ENCODE measurements at regions not wholly inside any gene's neighbourhood (a gene's known extent, or its start where the extent isn't known, plus 50 kb on each side); places are given as distances from the start of the nearest gene placed in this dataset.

DNA sequence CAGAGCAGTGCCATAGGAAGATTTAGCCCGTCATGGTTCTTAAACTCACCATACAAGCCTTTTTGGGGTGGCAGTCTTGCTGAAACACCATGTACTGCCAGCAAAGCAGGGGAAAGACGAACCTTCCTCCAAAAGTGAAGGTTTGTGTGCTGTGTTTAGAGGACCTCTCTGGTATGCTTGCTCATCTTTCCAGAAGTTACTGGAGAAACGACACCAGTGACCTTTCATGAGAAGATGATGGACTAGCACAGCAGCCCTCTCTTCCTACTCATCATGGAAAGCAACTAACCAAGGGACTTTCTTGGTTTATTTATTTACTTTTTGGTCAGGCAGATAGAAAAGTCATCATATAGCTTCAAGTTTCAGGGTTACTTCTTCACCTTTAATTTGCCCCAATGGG, 247.4 kb downstream of the PTEN start:
- no peak for DNase-seq

DNA sequence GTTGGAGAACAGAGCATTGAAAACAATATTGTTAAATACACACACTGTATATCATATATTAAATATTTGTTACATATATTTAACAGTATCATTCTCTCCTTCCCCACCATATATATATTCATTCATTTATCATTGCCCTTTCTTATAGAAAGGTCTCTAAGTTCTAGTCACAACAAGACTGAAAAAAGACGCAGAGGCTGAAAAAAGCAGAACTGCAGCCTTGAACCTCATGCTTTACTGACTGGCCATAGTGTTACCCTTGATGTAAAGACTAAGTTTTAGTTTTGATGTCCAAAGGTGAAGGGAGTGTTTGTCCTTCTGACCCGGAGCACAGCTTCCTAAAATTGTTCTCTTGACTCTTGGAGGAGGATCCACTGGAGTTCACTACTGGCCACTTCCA, 247.9 kb downstream of the PTEN start:
- no peak for DNase-seq

DNA sequence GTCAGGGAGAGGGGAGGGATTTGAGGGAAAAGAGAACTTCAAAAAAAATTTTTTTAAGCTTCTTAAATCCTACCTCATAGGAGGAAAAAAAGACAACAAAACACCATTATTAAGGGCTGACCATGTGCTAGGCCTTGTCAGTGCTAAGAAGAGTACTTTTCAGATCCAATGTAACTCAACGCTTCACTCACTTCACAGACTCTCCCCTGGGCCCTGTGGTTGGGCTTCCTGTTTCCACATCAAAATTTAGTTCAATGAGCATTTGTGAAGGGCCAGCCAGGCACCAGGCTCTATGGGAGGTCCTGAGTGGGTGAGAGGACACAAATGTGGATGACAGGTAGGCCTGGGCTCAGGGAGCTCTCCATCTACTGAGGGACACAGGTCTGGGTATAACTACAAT, 249.8 kb downstream of the PTEN start:
- no peak for DNase-seq

DNA sequence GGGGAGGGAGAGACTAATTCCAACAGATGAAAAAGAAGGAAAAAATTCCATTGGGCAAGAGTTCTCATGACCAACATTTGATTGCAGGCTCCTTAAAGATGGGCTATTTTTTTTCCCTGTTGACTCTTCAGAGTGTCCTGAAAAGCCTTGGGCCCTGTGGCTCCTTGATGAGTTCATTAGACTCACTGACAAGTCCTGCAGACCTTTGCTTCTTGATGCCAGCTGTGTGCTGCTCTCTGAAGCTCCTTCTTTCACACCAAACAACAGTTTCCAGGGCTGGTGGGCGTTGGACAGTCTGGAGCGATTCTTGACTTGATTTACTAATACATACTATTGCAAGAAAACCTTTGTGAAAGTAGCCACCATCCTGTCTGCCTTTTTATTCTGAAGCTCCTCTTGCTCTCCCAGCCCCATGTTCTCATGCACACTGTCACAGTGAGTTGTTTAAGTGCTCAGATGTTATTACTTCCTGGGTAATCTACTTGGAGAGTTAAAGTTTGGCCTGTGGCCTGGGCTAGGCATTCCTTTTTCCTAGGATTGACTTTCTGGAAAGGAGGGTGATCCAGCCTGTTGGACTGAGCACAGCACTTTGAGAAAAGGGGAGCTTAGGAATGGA, 250.3 kb downstream of the PTEN start:
- DNase-seq = no peak

DNA sequence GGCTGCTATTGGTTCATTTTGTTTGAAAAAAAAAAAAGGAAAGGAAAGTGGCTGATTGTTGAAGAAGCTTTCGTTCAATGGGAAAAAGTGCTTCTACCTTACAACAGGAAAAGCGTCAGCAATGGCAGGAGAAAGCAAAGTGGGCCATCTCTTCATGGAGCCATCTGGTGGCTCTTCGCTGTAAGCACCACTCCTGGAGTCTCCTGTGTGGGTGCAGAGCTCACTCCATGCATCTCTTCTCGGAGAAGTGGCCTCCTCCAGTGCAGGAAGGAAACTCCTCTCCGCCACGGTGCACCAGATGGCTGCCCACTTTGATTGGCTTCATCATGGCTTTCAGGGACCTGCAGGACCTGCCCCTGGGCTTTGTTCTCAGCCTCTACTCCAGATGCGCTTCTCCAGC, 250.9 kb downstream of the PTEN start:
- DNase-seq = no peak

DNA sequence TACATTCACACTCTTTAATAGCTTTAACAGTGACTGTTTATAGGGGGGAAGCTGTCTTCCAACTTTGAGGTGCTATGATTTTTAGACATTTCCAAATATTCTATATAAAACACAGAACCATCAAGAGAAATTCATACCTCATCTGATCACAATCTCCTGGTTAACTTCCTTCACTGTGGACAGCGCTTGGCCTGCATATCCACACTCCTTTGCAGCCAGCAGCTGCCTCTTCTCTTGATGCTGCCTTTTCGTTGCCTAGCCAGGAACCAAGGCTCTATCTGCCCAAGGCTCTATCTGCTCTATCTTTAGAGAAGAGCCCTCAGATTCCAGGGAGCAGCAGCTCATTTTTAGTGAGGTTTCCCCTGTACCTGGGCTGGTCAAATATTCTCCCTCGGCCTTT, 252.0 kb downstream of the PTEN start:
- no peak for DNase-seq

DNA sequence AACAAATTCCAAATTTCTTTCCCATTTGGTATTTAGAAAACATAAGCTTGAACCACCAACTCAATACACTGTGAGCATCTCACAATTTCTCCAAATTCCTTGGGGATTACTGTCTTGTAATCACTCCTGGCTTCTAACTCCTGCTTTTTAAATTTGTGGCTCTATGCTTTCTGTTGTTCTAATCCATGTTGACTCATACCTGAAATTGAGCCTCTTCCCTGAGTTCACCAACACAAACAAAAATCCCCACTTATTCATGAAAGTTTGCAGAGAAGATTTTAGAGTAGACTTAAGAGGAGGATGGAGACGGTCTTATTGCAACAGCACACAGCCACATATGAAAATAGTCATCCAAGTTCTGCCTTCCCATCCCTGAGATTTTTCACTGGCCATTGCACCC, 252.5 kb downstream of the PTEN start:
- no peak for DNase-seq

DNA sequence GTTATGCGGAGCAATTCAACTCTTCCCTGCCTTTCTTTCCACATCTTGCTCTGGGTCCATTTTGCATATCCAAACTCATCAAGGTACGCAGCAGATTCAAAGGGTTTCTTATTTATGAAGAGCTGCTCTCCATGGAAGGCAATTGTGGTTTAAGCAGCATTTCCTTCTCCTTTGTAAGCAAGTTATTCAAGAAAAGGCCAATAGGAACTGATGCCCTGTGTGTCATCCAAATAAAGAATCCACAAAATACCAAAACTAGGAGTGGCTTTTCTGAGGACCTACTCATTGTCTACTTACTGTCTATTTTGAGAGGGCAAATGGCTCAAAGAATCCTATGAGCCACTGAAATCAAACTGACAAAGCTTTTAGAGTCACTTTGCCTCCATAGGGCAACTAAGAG, 253.1 kb downstream of the PTEN start:
- DNase-seq = no peak

DNA sequence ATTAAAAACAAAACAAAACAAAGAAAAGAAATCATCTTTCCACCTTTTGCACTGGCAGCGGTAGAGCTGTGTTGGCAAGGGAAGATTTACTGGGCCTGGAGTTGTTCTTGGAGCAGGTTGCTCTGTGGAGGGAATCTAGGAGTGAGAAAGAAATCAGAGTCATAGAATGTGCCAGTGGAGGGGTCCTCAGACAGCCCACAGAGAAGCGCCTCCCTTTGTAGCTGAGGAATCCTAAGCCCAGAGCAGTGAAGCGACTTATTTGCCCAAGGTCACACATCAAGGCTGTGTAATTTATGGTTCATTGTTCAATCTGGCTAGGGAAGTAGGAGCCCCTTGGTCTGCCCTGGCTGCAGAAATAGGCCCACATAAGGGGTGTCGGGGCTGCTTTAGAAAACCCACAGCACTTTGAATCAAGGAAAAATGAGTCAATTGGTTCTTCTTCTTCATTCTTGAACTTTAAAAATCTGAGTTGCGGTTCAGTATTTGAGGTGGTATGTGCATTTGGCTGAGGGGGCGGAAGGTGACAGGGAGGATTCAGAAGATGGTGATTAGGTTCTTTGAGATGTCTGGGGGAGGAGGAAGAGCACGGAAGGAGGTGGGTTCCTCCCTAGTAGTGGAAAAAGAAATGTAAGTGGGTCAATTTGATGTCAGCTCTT, 253.7 kb downstream of the PTEN start:
- no peak for DNase-seq

DNA sequence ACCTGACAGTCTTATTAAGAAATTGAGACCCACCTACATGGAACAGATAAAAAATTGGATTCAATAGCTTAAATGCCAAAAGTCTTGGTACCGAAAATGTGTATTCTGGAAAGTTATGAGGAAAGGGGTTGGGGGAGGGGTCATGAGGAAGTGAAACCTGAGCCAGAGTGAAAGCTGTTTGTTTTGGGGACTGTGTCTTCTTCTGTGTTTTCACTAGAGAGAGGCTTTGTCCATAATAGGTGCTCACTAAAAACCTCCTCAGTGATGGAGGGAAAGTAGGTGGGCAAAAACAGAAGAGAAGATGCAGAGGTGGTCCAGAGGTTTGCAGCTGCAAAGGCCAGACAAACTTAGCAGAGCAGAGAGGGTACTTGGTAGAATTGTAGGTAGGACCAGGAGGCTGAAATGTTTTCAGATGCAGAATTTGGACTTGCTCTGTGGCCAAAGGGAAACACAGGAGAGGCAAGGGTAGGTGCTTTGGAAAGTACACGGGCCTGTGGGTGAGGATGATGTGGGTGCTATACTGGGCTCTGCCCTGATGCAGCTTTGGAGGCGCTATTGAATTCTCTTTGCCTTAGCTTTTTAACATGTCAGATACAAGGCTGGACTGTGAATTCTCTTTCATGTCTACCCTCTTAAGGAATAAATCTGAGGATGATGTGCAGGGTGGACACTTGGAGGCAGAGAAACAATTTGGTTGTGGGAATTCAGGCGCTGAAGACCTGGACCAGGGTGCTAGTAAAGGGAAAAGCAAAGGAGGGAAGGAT, 254.6 kb downstream of the PTEN start:
- DNase-seq = no peak

DNA sequence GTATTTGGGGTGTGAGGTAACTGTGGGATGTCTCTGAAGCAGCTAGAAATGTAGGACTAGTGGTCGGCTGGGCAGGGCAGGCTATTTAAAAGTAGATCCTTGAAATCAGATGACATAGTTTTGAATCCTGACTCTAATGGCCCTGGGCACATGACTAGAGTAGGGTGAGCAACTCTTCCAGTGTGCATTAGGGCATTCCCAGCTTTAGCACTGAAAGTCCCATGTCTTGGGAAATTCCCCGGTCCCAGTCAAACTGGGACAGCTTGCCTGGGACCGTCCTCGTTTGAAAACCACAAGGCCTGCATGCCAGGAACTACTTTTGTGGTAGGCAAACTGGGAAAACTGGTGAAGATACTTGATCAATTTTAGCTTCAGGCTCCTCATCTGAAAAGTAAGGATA, 255.3 kb downstream of the PTEN start:
- no peak for DNase-seq

DNA sequence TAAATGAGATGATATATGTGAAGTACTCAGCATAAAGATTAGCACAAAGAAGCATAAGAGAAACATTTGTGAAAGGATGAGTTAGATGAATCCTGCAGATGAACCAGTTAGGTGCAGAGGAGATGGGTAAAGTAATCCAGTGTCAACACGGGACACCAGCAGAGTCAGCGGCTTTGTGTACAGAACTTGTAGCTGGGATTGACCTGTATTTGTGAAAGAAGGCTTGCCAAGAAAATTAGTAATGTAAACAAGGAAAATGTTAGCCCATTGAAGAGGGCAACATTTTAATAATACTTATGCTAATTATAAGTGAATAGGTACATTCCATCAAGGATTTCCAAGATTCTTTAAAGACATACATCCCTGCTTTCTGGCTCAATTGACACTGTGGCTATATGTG, 255.7 kb downstream of the PTEN start:
- no peak for DNase-seq

DNA sequence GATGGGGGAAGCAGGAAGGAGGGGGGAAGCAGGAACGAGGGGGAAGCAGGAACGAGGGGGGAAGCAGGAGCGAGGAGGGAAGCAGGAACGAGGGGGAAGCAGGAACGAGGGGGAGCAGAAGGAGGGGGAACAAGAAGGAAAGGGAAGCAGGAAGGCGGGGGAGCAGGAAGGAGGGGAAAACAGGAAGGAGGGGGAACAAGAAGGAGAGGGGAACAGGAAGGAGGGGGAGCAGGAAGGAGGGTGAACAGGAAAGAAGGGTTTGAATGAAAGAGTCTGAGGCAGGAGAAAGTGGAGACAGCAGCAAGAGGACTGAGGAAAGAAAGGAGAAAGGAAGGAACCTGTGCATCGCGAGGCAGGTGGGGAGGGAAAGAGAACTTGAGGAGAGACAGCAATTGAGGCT, 256.6 kb downstream of the PTEN start:
- no peak for DNase-seq

DNA sequence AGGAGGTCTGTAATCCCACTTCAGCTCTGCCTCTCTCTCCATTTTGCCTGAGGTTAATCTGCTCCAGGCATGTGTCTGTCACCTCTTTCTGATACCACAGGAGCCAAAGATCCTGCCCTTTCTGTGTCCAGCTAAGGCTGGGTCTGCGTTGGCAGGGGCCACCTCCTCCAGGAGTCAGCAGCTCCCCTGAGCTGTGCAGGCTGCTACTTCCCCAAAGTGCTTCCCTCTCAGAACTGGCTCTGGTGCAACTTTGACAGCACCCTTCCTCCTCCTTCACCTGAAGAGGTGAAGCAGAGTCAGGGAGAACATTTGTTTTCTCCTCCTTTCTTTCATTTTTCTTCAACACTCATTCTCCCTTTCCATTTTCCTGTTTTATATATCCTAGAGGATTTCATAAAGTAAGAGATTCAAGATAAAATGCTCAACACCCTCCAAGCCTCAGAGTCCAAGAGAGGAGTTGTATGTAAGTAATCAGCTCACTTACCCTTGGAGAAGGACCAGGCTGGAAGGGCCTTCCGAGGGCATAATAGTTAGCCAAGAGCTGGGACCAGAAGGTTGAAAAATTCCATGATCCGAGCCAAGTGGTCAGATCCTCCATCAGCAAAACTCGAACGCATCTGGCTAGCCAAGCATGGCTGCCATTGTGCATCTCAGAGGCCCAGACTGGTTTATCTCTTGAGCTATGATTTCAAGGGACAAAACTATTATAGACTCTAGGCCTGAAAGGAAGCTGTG, 257.3 kb downstream of the PTEN start:
- no peak for DNase-seq

DNA sequence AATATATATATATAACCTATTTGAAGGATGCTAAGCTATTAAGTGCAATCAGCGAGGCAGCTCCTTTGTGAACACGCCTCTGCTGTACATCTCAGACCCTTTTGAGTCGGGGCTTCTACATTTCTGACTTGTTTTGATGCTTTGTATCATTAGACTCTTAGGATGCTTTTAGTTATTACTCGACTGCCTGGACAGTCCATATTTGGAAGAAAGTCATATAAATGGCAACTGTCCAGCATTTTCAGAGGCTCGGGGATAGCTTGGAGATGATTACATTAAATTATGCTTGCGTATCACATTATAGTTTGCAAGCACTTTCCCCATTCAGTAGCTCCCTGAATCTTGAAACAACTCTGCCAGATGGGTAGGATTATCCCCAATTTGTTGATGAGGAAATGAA, 257.9 kb downstream of the PTEN start:
- no peak for DNase-seq

DNA sequence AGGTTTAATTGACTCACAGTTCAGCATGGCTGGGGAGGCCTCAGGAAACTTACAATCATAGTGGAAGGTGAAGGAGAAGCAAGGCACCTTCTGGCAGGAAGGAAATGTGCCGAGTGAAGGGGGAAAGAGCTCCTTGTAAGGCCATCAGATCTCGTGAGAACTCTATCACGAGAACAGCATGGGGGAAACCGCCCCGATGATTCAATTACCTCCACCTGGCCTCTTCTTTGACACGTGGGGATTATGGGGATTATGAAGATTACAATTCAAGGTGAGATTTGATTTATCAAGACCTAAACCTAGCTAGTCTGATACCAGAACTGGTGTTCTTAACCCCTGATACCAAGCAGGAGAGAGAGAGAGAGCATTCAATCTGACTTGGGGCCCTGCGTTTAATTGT, 258.7 kb downstream of the PTEN start:
- no peak for DNase-seq

DNA sequence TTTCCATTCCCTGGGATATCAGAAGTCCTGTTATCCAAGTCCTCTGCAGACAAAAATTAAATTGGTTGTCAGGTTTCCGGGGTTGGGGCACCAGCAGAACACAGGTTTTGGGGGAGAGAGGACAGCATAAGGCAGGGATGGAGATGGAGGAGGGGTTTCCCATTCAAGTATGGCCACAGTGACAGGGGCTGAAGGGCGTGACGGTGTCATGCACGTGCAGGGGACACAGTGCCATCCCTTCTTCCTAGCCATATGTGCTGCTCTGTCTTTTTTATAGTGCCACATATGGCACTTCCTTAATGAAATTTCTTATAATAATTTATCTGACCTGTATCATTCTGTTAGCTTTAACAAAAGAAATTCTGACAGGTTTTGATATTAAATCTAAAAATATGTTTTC, 259.2 kb downstream of the PTEN start:
- DNase-seq = no peak

DNA sequence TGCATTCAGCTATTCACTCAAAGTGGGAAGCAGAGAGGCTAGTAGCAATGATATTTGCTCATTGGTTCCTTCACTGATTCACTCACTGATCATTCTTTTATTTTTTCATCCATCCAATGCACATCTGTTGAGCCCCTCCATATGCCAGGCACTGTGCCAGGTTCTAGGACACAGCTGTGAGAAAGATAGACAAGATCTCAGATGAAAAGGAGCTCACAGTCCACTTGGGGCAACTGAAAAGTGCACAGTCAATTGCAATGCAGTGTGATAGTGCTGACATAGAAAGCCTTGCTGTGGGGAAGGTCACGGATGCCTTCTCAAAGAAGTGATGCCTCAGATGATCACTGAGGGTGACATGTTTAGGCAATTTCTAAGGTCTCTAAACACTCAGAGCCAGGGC, 262.3 kb downstream of the PTEN start:
- DNase-seq = no peak

DNA sequence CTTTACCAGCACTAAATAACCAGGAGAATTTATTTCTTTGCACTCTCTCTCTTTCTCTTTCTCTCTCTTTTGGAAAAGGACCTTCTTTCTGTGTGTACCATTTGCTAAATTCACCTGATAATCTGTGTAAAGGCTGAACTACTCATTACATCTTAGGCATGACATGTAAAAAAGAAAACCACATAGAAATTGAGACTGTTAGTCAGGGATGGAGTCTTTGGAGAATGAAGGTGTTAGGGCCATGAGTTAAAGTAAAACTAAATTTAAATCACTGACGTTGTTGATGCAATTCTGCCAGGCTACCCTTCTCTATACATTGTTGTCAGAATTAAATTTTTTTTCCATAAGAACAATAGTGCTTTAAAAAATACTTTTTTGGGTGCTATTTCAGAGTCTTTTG, 263.3 kb downstream of the PTEN start:
- no peak for DNase-seq

DNA sequence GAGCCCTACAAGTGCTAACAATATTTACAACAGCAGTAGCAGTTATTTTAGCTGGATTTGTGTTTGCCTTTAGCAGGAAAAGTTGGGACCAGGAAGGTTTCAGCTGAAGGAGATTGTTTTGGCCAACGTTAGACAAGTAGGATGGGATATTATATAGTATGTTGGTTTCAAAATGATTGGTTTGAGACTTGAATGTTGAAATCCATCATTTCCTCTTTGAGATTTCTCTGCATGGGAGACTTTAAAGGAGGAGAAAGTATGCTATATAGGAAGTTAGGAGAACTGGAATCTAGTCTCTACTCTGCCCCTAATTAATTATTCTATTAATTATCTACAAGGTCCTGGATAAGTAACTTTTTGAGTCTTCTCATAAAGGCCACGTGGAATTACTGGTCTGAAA, 263.8 kb downstream of the PTEN start:
- DNase-seq = no peak

DNA sequence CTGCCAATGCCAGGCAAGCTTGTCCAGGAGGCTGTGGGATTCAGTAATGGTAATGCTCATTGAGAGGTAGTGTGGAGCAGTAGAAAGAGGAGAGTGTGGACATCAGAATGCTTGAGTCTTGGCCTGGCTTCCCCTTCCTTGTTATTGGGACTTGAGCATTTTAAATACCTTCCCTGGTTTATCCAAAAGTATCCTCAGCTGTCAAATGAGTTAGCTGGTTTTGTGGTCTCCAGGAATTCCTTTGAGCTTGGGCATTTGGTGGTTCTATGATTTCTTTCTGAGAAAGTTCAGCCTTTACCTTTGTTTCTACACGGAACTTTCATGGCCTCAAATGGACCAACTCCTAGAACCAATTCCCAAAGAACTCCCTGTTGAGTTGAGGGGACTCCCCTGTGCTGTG, 264.3 kb downstream of the PTEN start:
- DNase-seq = no peak

DNA sequence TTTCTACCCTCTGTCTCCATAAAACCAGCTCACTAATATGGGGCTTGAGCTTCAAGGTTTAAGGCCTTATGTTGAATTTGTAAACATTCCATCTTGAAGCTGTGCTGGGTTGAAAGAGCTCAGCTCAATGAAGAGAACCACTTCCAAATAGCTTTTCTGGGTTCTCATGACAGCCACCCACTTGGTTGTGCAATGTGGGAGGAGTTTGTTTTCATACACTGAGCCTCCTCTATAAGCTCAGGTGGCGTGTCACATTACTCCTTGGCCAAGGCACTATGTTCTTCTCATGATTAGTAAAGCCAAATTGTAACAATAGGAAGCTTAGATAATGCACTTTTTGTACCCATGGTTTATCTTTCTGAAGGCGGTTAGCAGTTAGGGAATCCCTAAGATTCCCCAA, 265.6 kb downstream of the PTEN start:
- DNase-seq = no peak

DNA sequence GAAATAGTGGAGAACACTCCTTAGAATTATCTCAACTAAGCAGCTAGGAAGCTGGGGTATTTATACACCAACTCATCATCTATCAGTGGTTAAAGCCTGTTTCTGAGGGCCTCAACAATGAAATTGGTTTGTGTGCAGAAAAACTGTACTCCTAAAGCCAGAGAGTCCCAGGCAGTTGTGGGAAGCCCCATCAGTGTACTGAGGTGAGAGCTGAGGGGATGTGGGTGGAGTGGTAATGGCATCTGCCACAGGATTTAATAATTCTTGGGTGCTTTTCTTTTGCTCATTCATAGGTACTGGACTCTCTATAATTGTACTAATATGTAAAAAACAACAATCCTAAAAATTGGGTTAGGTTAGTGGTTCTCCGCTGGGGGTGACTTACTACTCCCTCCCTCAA, 267.5 kb downstream of the PTEN start:
- DNase-seq = no peak

All from activated CD4-positive, CD25-positive, alpha-beta regulatory T cell treated with anti-CD3 and anti-CD28 coated beads, Interleukin-2, amount 50 U/mL, for 72 hours (primary cell).